Adrenal gland (tissue), 5 donors: ENCODE measurements at regions not wholly inside any gene's neighbourhood (a gene's known extent, or its start where the extent isn't known, plus 50 kb on each side); places are given as distances from the start of the nearest gene placed in this dataset.

Experiments
- POLR2A ChIP-seq, 2 donors: fragments of 450-650 bp; IDR thresholded peaks; one replicate each; pipeline ENCODE4 v1.6.1; 2017; ENCODE audit warnings: antibody characterized with exemption in 2 of 2, mild to moderate bottlenecking in 2 of 2, moderate library complexity in 1 of 2
- TF ChIP-seq, protein P1 (sequence below), 6 experiments: fragments of 450-650 bp in 4 of 6; fragments of 200-600 bp in 2 of 6; sonication (generic) in 1 of 6; IDR thresholded peaks; 1 replicate in 5 of 6; 2 replicates in 1 of 6; pipeline versions ENCODE4 v1.5.1 to v1.8.0; 2016 to 2021; ENCODE audit warnings: antibody characterized with exemption in 6 of 6, mild to moderate bottlenecking in 2 of 6, moderate library complexity in 1 of 6
- donor health status: DM: no; HTN: no; CAD: no.

DNA sequence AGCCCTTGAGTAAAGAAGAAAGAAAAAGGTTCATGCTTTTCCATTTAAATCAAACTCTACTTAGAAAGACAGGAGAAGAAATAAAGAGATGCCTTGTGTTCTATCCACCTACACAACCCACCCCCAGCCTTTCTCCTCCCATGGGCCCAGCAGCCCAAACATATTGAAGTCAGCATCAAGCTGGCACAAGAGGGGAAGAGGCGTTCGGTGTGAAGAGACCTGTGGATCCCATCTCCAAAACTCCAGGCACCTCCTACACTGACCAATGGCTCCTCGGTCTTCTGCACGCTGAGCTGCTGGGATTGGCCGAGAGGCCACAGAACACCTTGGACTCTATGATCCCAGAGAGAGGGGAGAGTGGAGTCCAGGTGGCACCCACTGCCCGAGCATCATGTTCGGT lies 66.0 kb upstream of the CELF2 start:
- TF ChIP-seq, protein P1, sequence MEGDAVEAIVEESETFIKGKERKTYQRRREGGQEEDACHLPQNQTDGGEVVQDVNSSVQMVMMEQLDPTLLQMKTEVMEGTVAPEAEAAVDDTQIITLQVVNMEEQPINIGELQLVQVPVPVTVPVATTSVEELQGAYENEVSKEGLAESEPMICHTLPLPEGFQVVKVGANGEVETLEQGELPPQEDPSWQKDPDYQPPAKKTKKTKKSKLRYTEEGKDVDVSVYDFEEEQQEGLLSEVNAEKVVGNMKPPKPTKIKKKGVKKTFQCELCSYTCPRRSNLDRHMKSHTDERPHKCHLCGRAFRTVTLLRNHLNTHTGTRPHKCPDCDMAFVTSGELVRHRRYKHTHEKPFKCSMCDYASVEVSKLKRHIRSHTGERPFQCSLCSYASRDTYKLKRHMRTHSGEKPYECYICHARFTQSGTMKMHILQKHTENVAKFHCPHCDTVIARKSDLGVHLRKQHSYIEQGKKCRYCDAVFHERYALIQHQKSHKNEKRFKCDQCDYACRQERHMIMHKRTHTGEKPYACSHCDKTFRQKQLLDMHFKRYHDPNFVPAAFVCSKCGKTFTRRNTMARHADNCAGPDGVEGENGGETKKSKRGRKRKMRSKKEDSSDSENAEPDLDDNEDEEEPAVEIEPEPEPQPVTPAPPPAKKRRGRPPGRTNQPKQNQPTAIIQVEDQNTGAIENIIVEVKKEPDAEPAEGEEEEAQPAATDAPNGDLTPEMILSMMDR (IDR thresholded peaks at IDR 0.05): no peak
- no peak for TF ChIP-seq POLR2A (IDR thresholded peaks at IDR 0.05)
